Stimulated activated CD4-positive, alpha-beta T cell treated with anti-CD3 and anti-CD28 coated beads, Interleukin-1b, Interleukin-23, amount 100 ng/mL, for 48 hours (primary cell): ENCODE measurements at regions not wholly inside any gene's neighbourhood (a gene's known extent, or its start where the extent isn't known, plus 50 kb on each side); places are given as distances from the start of the nearest gene placed in this dataset.

Experiments used
- DNase-seq: peaks from one replicate; pipeline ENCODE4 v3.0.0-alpha.2; 2020

GRCh38 chr7:32428546-32428945 lies 61.6 kb downstream of the LSM5 start:
- no peak for DNase-seq

- peak; percentile 67 for DNase-seq
Measured at GRCh38 chr7:32427769-32428291, 62.4 kb downstream of the LSM5 start.

- no peak for DNase-seq
Measured at GRCh38 chr7:32416846-32417245, 73.3 kb downstream of the LSM5 start.

- DNase-seq = no peak
Measured at GRCh38 chr7:32415936-32416335, 74.2 kb downstream of the LSM5 start.

GRCh38 chr7:32415519-32415918 lies 74.7 kb downstream of the LSM5 start:
- no peak for DNase-seq

- DNase-seq = no peak
Measured at GRCh38 chr7:32412471-32412870, 77.7 kb downstream of the LSM5 start.

- no peak for DNase-seq
Measured at GRCh38 chr7:32410545-32410944, 79.6 kb downstream of the LSM5 start.

GRCh38 chr7:32406386-32406785 lies 83.8 kb downstream of the LSM5 start:
- no peak for DNase-seq

- DNase-seq = no peak
Measured at GRCh38 chr7:32403463-32404229, 86.5 kb downstream of the LSM5 start.

- DNase-seq = no peak
Measured at GRCh38 chr7:32400676-32401075, 89.5 kb downstream of the LSM5 start.

- no peak for DNase-seq
Measured at GRCh38 chr7:32399311-32399710, 90.9 kb downstream of the LSM5 start.

GRCh38 chr7:32395168-32395567 lies 95.0 kb downstream of the LSM5 start:
- no peak for DNase-seq

GRCh38 chr7:32393861-32394260 lies 96.3 kb downstream of the LSM5 start:
- no peak for DNase-seq

GRCh38 chr7:32390210-32390609 lies 100.0 kb downstream of the LSM5 start:
- DNase-seq = no peak

GRCh38 chr7:32385316-32385956 lies 104.7 kb downstream of the LSM5 start:
- DNase-seq = no peak

- DNase-seq = no peak
Measured at GRCh38 chr7:32381024-32381601, 109.1 kb downstream of the LSM5 start.

- DNase-seq = no peak
Measured at GRCh38 chr7:32379510-32380112, 110.6 kb downstream of the LSM5 start.

- DNase-seq = no peak
Measured at GRCh38 chr7:32378988-32379387, 111.2 kb downstream of the LSM5 start.

GRCh38 chr7:32364581-32364980 lies 125.6 kb downstream of the LSM5 start:
- DNase-seq = no peak

- no peak for DNase-seq
Measured at GRCh38 chr7:32360127-32360526, 130.1 kb downstream of the LSM5 start.

- no peak for DNase-seq
Measured at GRCh38 chr7:32357535-32358277, 132.5 kb downstream of the LSM5 start.

- DNase-seq = peak; percentile 13
Measured at GRCh38 chr7:32347244-32347828, 142.8 kb downstream of the LSM5 start.
